ENCODE measurements at regions not wholly inside any gene's neighbourhood (a gene's known extent, or its start where the extent isn't known, plus 50 kb on each side); places are given as distances from the start of the nearest gene placed in this dataset.

DNA sequence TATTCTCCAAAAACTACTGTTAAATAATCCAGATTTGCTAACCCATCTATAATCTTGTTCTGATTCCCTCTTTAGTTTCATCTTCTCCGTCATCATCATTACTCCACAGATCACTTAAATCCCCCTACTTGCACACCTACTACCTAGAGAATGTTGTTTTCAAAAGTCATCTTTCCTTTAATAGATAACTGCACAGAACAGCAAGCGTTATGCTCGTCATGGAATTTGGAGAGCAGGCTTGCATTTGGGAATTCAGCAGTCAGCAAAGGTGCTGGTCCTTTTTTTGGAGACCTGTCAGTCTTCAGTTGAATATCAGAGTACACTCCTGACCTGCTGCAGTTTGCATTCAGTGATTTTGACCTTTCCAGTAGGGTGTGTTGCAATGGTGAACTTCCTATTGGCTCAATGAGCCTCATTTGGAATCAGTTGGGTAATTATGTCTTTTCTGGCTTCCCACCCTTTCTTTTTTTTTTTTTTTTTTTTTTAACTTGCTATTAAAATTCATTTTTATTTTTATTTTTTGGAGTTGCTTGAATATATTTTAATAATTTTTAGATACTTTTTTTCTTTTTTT is 110.6 kb downstream of the HNRNPLL start:
- TF ChIP-seq, protein P1, sequence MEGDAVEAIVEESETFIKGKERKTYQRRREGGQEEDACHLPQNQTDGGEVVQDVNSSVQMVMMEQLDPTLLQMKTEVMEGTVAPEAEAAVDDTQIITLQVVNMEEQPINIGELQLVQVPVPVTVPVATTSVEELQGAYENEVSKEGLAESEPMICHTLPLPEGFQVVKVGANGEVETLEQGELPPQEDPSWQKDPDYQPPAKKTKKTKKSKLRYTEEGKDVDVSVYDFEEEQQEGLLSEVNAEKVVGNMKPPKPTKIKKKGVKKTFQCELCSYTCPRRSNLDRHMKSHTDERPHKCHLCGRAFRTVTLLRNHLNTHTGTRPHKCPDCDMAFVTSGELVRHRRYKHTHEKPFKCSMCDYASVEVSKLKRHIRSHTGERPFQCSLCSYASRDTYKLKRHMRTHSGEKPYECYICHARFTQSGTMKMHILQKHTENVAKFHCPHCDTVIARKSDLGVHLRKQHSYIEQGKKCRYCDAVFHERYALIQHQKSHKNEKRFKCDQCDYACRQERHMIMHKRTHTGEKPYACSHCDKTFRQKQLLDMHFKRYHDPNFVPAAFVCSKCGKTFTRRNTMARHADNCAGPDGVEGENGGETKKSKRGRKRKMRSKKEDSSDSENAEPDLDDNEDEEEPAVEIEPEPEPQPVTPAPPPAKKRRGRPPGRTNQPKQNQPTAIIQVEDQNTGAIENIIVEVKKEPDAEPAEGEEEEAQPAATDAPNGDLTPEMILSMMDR (conservative IDR thresholded peaks at IDR 0.05; ENCODE audit: low read length), result no peak
- TF ChIP-seq EZH2phosphoT487 (IDR thresholded peaks at IDR 0.05; ENCODE audit: borderline replicate concordance, low read depth, low read length), result no peak

Data from OCI-LY7 (cell line).